Astrocyte of the cerebellum (primary cell): ENCODE measurements at regions not wholly inside any gene's neighbourhood (a gene's known extent, or its start where the extent isn't known, plus 50 kb on each side); places are given as distances from the start of the nearest gene placed in this dataset.
"Not testable (repeated sequence)": the region's sequence is repeated elsewhere in the genome, so short reads cannot be mapped to it uniquely, and the experiment has no call there.

Experiments
- DNase-seq: peaks from one replicate; pipeline ENCODE4 v3.0.0-alpha.2; 2011; ENCODE audit warnings: low read depth
- H3K4me3 ChIP-seq: 2 replicates; pipeline ENCODE4 v1.5.1; 2011; ENCODE audit warnings: mild to moderate bottlenecking, low read depth, low read length, moderate library complexity
- CTCF ChIP-seq: IDR thresholded peaks from 2 replicates; pipeline ENCODE4 v1.5.1; 2012; ENCODE audit warnings: low read length, low read depth, moderate library complexity, mild to moderate bottlenecking; ENCODE audit errors: missing control alignments
- in situ Hi-C: cut with HindIII; loops from 2 replicates; pipeline ENCODE4 v1.10.0; 2017; ENCODE audit warnings: low sequenced_read_pairs

- no peak for TF ChIP-seq CTCF
- no peak for DNase-seq
- in situ Hi-C loops: no loop called here
- H3K4me3 ChIP-seq: no peak overlapping the region
These were observed 103.0 kb upstream of the CARD11 start for GRCh38 chr7:3146571-3147226.

GRCh38 chr7:3148471-3148870 is 104.8 kb upstream of the CARD11 start:
- H3K4me3 ChIP-seq, in situ Hi-C loops, DNase-seq: not testable (repeated sequence)

- no peak overlapping the region for H3K4me3 ChIP-seq
- TF ChIP-seq CTCF: no peak
- no peak for DNase-seq
- in situ Hi-C loops: no loop called here
These were observed 105.7 kb upstream of the CARD11 start for GRCh38 chr7:3149231-3149995.

- in situ Hi-C loops: no loop called here
- H3K4me3 ChIP-seq: no peak overlapping the region
- no peak for DNase-seq
- no peak for TF ChIP-seq CTCF
These were observed 106.4 kb upstream of the CARD11 start for GRCh38 chr7:3150027-3150426.

- DNase-seq: no peak
- TF ChIP-seq CTCF: no peak
- no peak overlapping the region for H3K4me3 ChIP-seq
- in situ Hi-C loops: no loop called here
These were observed 108.1 kb upstream of the CARD11 start for GRCh38 chr7:3151784-3152183.

- no peak overlapping the region for H3K4me3 ChIP-seq
- no peak for DNase-seq
- TF ChIP-seq CTCF: no peak
- in situ Hi-C loops: no loop called here
These were observed 109.0 kb upstream of the CARD11 start for GRCh38 chr7:3152714-3153113.

- no peak for TF ChIP-seq CTCF
- no peak overlapping the region for H3K4me3 ChIP-seq
- DNase-seq: no peak
- in situ Hi-C loops: no loop called here
These were observed 109.5 kb upstream of the CARD11 start for GRCh38 chr7:3153118-3153517.
